Smooth muscle cell (in vitro differentiated cells): ENCODE measurements at regions not wholly inside any gene's neighbourhood (a gene's known extent, or its start where the extent isn't known, plus 50 kb on each side); places are given as distances from the start of the nearest gene placed in this dataset.

Source experiments
- DNase-seq: peaks from one replicate; lab custom pipeline; 2025; ENCODE audit not compliant: unreplicated experiment; lab: John Stamatoyannopoulos, UW
- H2AFZ ChIP-seq: fragments of 200-600 bp; sonication (generic); 2 replicates; pipeline ENCODE4 v1.6.0; 2016; ENCODE audit warnings: antibody characterized with exemption, low read depth, mild to moderate bottlenecking
- H3F3A ChIP-seq: fragments of 200-600 bp; sonication (generic); 2 replicates; pipeline ENCODE4 v1.6.0; 2017; ENCODE audit warnings: antibody characterized with exemption, low read depth
- H3K27ac ChIP-seq: fragments of 200-600 bp; sonication (generic); 2 replicates; pipeline ENCODE4 v1.5.1; 2016; ENCODE audit warnings: low read depth, mild to moderate bottlenecking
- H3K27me3 ChIP-seq: fragments of 200-600 bp; sonication (generic); 2 replicates; pipeline ENCODE4 v1.6.1; 2016; ENCODE audit warnings: low read depth, mild to moderate bottlenecking
- H3K36me3 ChIP-seq: fragments of 200-600 bp; sonication (generic); 2 replicates; pipeline ENCODE4 v1.5.1; 2016; ENCODE audit warnings: low read depth
- H3K4me1 ChIP-seq: fragments of 200-600 bp; sonication (generic); 2 replicates; pipeline ENCODE4 v1.5.1; 2016; ENCODE audit warnings: low read depth
- H3K4me2 ChIP-seq: fragments of 200-600 bp; sonication (generic); 2 replicates; pipeline ENCODE4 v1.6.0; 2016; ENCODE audit warnings: mild to moderate bottlenecking
- H3K4me3 ChIP-seq: fragments of 200-600 bp; sonication (generic); 2 replicates; pipeline ENCODE4 v1.5.1; 2016; ENCODE audit warnings: mild to moderate bottlenecking
- H3K79me2 ChIP-seq: fragments of 200-600 bp; sonication (generic); 2 replicates; pipeline ENCODE4 v1.6.0; 2016; ENCODE audit warnings: low read depth, mild to moderate bottlenecking
- H3K9ac ChIP-seq: fragments of 200-600 bp; sonication (generic); 2 replicates; pipeline ENCODE4 v1.6.0; 2016; ENCODE audit warnings: low read depth
- H3K9me3 ChIP-seq: fragments of 200-600 bp; sonication (generic); replicated peaks from 2 replicates; pipeline ENCODE4 v1.5.1; 2016; ENCODE audit warnings: low read depth
- H4K20me1 ChIP-seq: fragments of 200-600 bp; sonication (generic); 2 replicates; pipeline ENCODE4 v1.6.0; 2016; ENCODE audit warnings: low read depth
- CTCF ChIP-seq: fragments of 200-600 bp; sonication (generic); IDR thresholded peaks from 2 replicates; pipeline ENCODE4 v1.5.1; 2017; ENCODE audit warnings: borderline replicate concordance, mild to moderate bottlenecking, antibody characterized with exemption; ENCODE audit not compliant: insufficient read depth, poor library complexity, severe bottlenecking
- WGBS: methylation state at CpG from one replicate; pipeline ENCODE4 v1.1.7; 2016; ENCODE audit warnings: low lambda C conversion rate; 5-methylcytosine and 5-hydroxymethylcytosine counted together

GRCh38 chr6:156400487-156400886, 376.7 kb upstream of the ARID1B start:
- H3K27ac ChIP-seq = no peak overlapping the region
- H3K79me2 ChIP-seq = no peaks in the 10 kb centered on the region
- no peaks in the 10 kb centered on the region for H4K20me1 ChIP-seq
- no peak for DNase-seq
- H3K4me1 ChIP-seq = peaks cover 13% of the 10 kb centered on the region
- TF ChIP-seq CTCF = no peak
- 56% methylated on average over 4 of the region's 4 CpGs for WGBS
- no peak overlapping the region for H2AFZ ChIP-seq
- H3K9me3 ChIP-seq = no peaks in the 10 kb centered on the region
- no peak overlapping the region for H3K9ac ChIP-seq
- H3K4me2 ChIP-seq = no peak overlapping the region
- H3K4me3 ChIP-seq = no peak overlapping the region
- H3K36me3 ChIP-seq = no peaks in the 10 kb centered on the region
- H3F3A ChIP-seq = no peaks in the 10 kb centered on the region
- H3K27me3 ChIP-seq = no peaks in the 10 kb centered on the region

- DNase-seq = no peak
- WGBS = 92% methylated on average over 2 of the region's 2 CpGs
- no peaks in the 10 kb centered on the region for H3K9me3 ChIP-seq
These were observed 378.2 kb upstream of the ARID1B start for GRCh38 chr6:156398966-156399365.

GRCh38 chr6:156398371-156398770, 378.8 kb upstream of the ARID1B start:
- no peaks in the 10 kb centered on the region for H3K9me3 ChIP-seq

More at GRCh38 chr6:156398966-156399365, 378.2 kb upstream of the ARID1B start:
- Histone ChIP-seq H4K20me1 (no peaks in the 10 kb centered on the region), H3K36me3 (no peaks in the 10 kb centered on the region), H3K4me2 (no peak overlapping the region), H3K27me3 (no peaks in the 10 kb centered on the region), H3K4me3 (no peak overlapping the region), H2AFZ (no peak overlapping the region), H3F3A (no peaks in the 10 kb centered on the region), H3K9ac (no peak overlapping the region), H3K27ac (no peak overlapping the region), H3K79me2 (no peaks in the 10 kb centered on the region), H3K4me1 (peaks cover 13% of the 10 kb centered on the region)
- TF ChIP-seq CTCF = no peak

More at GRCh38 chr6:156398371-156398770, 378.8 kb upstream of the ARID1B start:
- no peaks in the 10 kb centered on the region for H3K79me2 ChIP-seq
- H3K36me3 ChIP-seq = no peaks in the 10 kb centered on the region
- H3K9ac ChIP-seq = no peak overlapping the region
- H3K27me3 ChIP-seq = no peaks in the 10 kb centered on the region
- no peak overlapping the region for H3K4me3 ChIP-seq
- no peak overlapping the region for H2AFZ ChIP-seq
- WGBS = 96% methylated on average over 5 of the region's 5 CpGs
- no peak for DNase-seq
- no peaks in the 10 kb centered on the region for H4K20me1 ChIP-seq
- no peak overlapping the region for H3K27ac ChIP-seq
- H3K4me1 ChIP-seq = peaks cover 13% of the 10 kb centered on the region
- no peak for TF ChIP-seq CTCF
- H3K4me2 ChIP-seq = no peak overlapping the region
- no peaks in the 10 kb centered on the region for H3F3A ChIP-seq
